GM23338 (cell line): ENCODE measurements at regions not wholly inside any gene's neighbourhood (a gene's known extent, or its start where the extent isn't known, plus 50 kb on each side); places are given as distances from the start of the nearest gene placed in this dataset.

Experiments
- ATAC-seq: fragments of 200-7000 bp; cut with Tn5 transposase; 3 replicates; pipeline ENCODE4 v1.9.1; 2020
- DNase-seq: peaks from one replicate; pipeline ENCODE4 v3.0.0-alpha.2; 2015; ENCODE audit warnings: low spot score
- H2AFZ ChIP-seq: fragments of 200-600 bp; sonication (generic); 2 replicates; pipeline ENCODE4 v1.8.0; 2016; ENCODE audit warnings: antibody characterized with exemption, mild to moderate bottlenecking, moderate library complexity
- H3F3A ChIP-seq: fragments of 200-600 bp; sonication (generic); replicated peaks from 2 replicates; pipeline ENCODE4 v1.8.0; 2017; ENCODE audit warnings: antibody characterized with exemption, mixed run types, low read depth
- H3K27ac ChIP-seq: fragments of 200-600 bp; sonication (generic); 2 replicates; pipeline ENCODE4 v1.6.1; 2016; ENCODE audit warnings: low read depth
- H3K27me3 ChIP-seq: fragments of 200-600 bp; sonication (generic); 2 replicates; pipeline ENCODE4 v1.8.0; 2016; ENCODE audit warnings: mild to moderate bottlenecking, mixed run types, moderate library complexity; ENCODE audit not compliant: insufficient read depth
- H3K36me3 ChIP-seq: fragments of 200-600 bp; sonication (generic); 2 replicates; pipeline ENCODE4 v1.8.0; 2016; ENCODE audit warnings: mild to moderate bottlenecking; ENCODE audit not compliant: insufficient read depth
- H3K4me1 ChIP-seq: fragments of 200-600 bp; sonication (generic); 2 replicates; pipeline ENCODE4 v1.8.0; 2016; ENCODE audit warnings: mild to moderate bottlenecking, moderate library complexity; ENCODE audit not compliant: insufficient read depth
- H3K4me2 ChIP-seq: fragments of 200-600 bp; sonication (generic); 2 replicates; pipeline ENCODE4 v1.7.1; 2017; ENCODE audit warnings: mixed run types
- H3K4me3 ChIP-seq: fragments of 200-600 bp; sonication (generic); 2 replicates; pipeline ENCODE4 v1.6.1; 2016; ENCODE audit warnings: mixed run types
- H3K79me2 ChIP-seq: fragments of 200-600 bp; sonication (generic); replicated peaks from 2 replicates; pipeline ENCODE4 v1.8.0; 2017; ENCODE audit warnings: mild to moderate bottlenecking; ENCODE audit not compliant: insufficient read depth
- H3K9me2 ChIP-seq: fragments of 200-600 bp; sonication (generic); 2 replicates; pipeline ENCODE4 v1.8.0; 2017; ENCODE audit not compliant: insufficient read depth
- H4K20me1 ChIP-seq: fragments of 200-600 bp; sonication (generic); replicated peaks from 2 replicates; pipeline ENCODE4 v1.8.0; 2017; ENCODE audit warnings: mild to moderate bottlenecking; ENCODE audit not compliant: insufficient read depth
- H3K27ac Mint-ChIP-seq: 2 replicates; pipeline ENCODE4 v1.8.0; 2020; ENCODE audit warnings: inconsistent platforms, mild to moderate bottlenecking, moderate library complexity, mixed read lengths
- H3K27me3 Mint-ChIP-seq: 3 replicates; pipeline ENCODE4 v1.8.0; 2022; ENCODE audit warnings: low read depth, mild to moderate bottlenecking, moderate library complexity, mixed read lengths, inconsistent platforms; ENCODE audit not compliant: insufficient read depth, poor library complexity
- H3K36me3 Mint-ChIP-seq: 3 replicates; pipeline ENCODE4 v1.8.0; 2021; ENCODE audit warnings: low read depth, mild to moderate bottlenecking, inconsistent platforms, moderate library complexity, mixed read lengths
- H3K4me1 Mint-ChIP-seq: 3 replicates; pipeline ENCODE4 v1.8.0; 2020; ENCODE audit warnings: mild to moderate bottlenecking, inconsistent platforms, mixed read lengths
- H3K4me3 Mint-ChIP-seq: 3 replicates; pipeline ENCODE4 v1.8.0; 2021; ENCODE audit warnings: moderate library complexity, mild to moderate bottlenecking, inconsistent platforms, mixed read lengths
- H3K9me3 Mint-ChIP-seq: 3 replicates; pipeline ENCODE4 v1.8.0; 2020; ENCODE audit warnings: moderate library complexity, mild to moderate bottlenecking, inconsistent platforms, mixed read lengths
- CREB1 ChIP-seq: fragments of 250-450 bp; sonication (Bioruptor Pico); IDR thresholded peaks from 2 replicates; pipeline ENCODE4 v1.5.0; 2020; ENCODE audit warnings: low read depth, mild to moderate bottlenecking, moderate library complexity
- CTCF ChIP-seq, 2 experiments: fragments of 200-600 bp in 1 of 2; sonication (generic) in 1 of 2; conservative IDR thresholded peaks; 2 replicates each; pipeline versions ENCODE4 v1.5.1 to v1.6.1; 2016 to 2017; ENCODE audit warnings: antibody characterized with exemption in 2 of 2, low read depth in 2 of 2, mild to moderate bottlenecking in 2 of 2, moderate library complexity in 1 of 2
- ETS1 ChIP-seq: IDR thresholded peaks from 2 replicates; pipeline ENCODE4 v1.6.1; 2016; ENCODE audit warnings: antibody characterized with exemption
- EZH2 ChIP-seq: fragments of 200-600 bp; sonication (generic); IDR thresholded peaks from one replicate; pipeline ENCODE4 v1.8.0; 2017; ENCODE audit warnings: antibody characterized with exemption, mild to moderate bottlenecking, low read depth; ENCODE audit not compliant: unreplicated experiment
- JUNB ChIP-seq: IDR thresholded peaks from one replicate; pipeline ENCODE4 v1.6.1; 2016; ENCODE audit warnings: antibody characterized with exemption; ENCODE audit not compliant: unreplicated experiment
- NANOG ChIP-seq: IDR thresholded peaks from 2 replicates; pipeline ENCODE4 v1.6.1; 2016; ENCODE audit warnings: antibody characterized with exemption, borderline replicate concordance
- REST ChIP-seq: IDR thresholded peaks from one replicate; pipeline ENCODE4 v1.6.1; 2018; ENCODE audit warnings: antibody characterized with exemption; ENCODE audit not compliant: unreplicated experiment
- STAT1 ChIP-seq: IDR thresholded peaks from one replicate; pipeline ENCODE4 v1.6.1; 2016; ENCODE audit warnings: antibody characterized with exemption; ENCODE audit not compliant: unreplicated experiment
- ZNF114 ChIP-seq: fragments of 250-450 bp; sonication (Bioruptor Pico); IDR thresholded peaks from 2 replicates; pipeline ENCODE4 v1.5.0; 2020; ENCODE audit warnings: mild to moderate bottlenecking, moderate library complexity
- ZNF331 ChIP-seq: fragments of 250-450 bp; sonication (Bioruptor Pico); IDR thresholded peaks from 2 replicates; pipeline ENCODE4 v1.5.0; 2020; ENCODE audit warnings: low read depth, mild to moderate bottlenecking, moderate library complexity
- ZNF462 ChIP-seq: fragments of 250-450 bp; sonication (Bioruptor Pico); IDR thresholded peaks from 2 replicates; pipeline ENCODE4 v1.5.0; 2020; ENCODE audit warnings: mild to moderate bottlenecking, moderate library complexity

- Histone ChIP-seq H3K4me3 (no peak overlapping the region), H4K20me1 (no peaks in the 10 kb centered on the region), H3F3A (no peaks in the 10 kb centered on the region), H2AFZ (no peak overlapping the region), H3K36me3 (no peaks in the 10 kb centered on the region), H3K79me2 (no peaks in the 10 kb centered on the region), H3K27me3 (no peaks in the 10 kb centered on the region), H3K4me1 (no peaks in the 10 kb centered on the region), H3K9me2 (no peaks in the 10 kb centered on the region), H3K27ac (no peak overlapping the region), H3K4me2 (no peak overlapping the region)
- Mint-ChIP-seq H3K4me1 (peaks cover 13% of the 10 kb centered on the region), H3K27me3 (peaks cover 2% of the 10 kb centered on the region), H3K4me3 (no peak overlapping the region), H3K9me3 (peaks cover under 1% of the 10 kb centered on the region; the same call in 1 of the 3 replicates), H3K36me3 (no peaks in the 10 kb centered on the region), H3K27ac (no peak overlapping the region)
- TF ChIP-seq ZNF462 (no peak), REST (no peak), ZNF114 (CRISPR knock-in tag) (no peak), CREB1 (CRISPR knock-in tag) (no peak), EZH2 (no peak), ETS1 (no peak), ZNF331 (CRISPR knock-in tag) (no peak), STAT1 (no peak), NANOG (no peak), JUNB (no peak), CTCF (conservative IDR thresholded peaks at IDR 0.05; ENCODE audit: low read depth in 2 of 2) (no peak)
- no peak for DNase-seq
- ATAC-seq = no peak
These were observed 183.5 kb upstream of the CST7 start for GRCh38 chr20:24765316-24766142.
